Mucosa of gallbladder (tissue), 1 donor: ENCODE measurements at regions not wholly inside any gene's neighbourhood (a gene's known extent, or its start where the extent isn't known, plus 50 kb on each side); places are given as distances from the start of the nearest gene placed in this dataset.

Experiments used
- DNase-seq: peaks from one replicate; pipeline ENCODE4 v3.0.0-alpha.2; 2020; ENCODE audit warnings: low spot score
- donor health status: DM: no; HTN: no; CAD: no.

- no peak for DNase-seq
Observed at GRCh38 chr11:134746609-134747008, 334.6 kb upstream of the B3GAT1 start.

GRCh38 chr11:134745456-134745855, 333.4 kb upstream of the B3GAT1 start:
- no peak for DNase-seq

GRCh38 chr11:134743820-134744195, 331.8 kb upstream of the B3GAT1 start:
- no peak for DNase-seq

- no peak for DNase-seq
Observed at GRCh38 chr11:134742956-134743819, 331.1 kb upstream of the B3GAT1 start.

GRCh38 chr11:134742224-134742612, 330.2 kb upstream of the B3GAT1 start:
- DNase-seq: no peak

- DNase-seq: peak; percentile 30
Observed at GRCh38 chr11:134741453-134742223, 329.6 kb upstream of the B3GAT1 start.

- no peak for DNase-seq
Observed at GRCh38 chr11:134740590-134741261, 328.7 kb upstream of the B3GAT1 start.

GRCh38 chr11:134739136-134739535, 327.1 kb upstream of the B3GAT1 start:
- no peak for DNase-seq

GRCh38 chr11:134738581-134738980, 326.5 kb upstream of the B3GAT1 start:
- DNase-seq: no peak

GRCh38 chr11:134737563-134738510, 325.8 kb upstream of the B3GAT1 start:
- DNase-seq: no peak

GRCh38 chr11:134736251-134736947, 324.4 kb upstream of the B3GAT1 start:
- DNase-seq: no peak

GRCh38 chr11:134734894-134735293, 322.9 kb upstream of the B3GAT1 start:
- DNase-seq: no peak

- no peak for DNase-seq
Observed at GRCh38 chr11:134734141-134734845, 322.3 kb upstream of the B3GAT1 start.

- no peak for DNase-seq
Observed at GRCh38 chr11:134733646-134734045, 321.6 kb upstream of the B3GAT1 start.

- no peak for DNase-seq
Observed at GRCh38 chr11:134731213-134731961, 319.3 kb upstream of the B3GAT1 start.

- DNase-seq: no peak
Observed at GRCh38 chr11:134730561-134731212, 318.6 kb upstream of the B3GAT1 start.

- DNase-seq: no peak
Observed at GRCh38 chr11:134730101-134730500, 318.1 kb upstream of the B3GAT1 start.

GRCh38 chr11:134728186-134728585, 316.1 kb upstream of the B3GAT1 start:
- DNase-seq: no peak

- DNase-seq: no peak
Observed at GRCh38 chr11:134727636-134728035, 315.6 kb upstream of the B3GAT1 start.
